Effector memory CD8-positive, alpha-beta T cell (primary cell): ENCODE measurements at regions not wholly inside any gene's neighbourhood (a gene's known extent, or its start where the extent isn't known, plus 50 kb on each side); places are given as distances from the start of the nearest gene placed in this dataset.
"Not testable (repeated sequence)": the region's sequence is repeated elsewhere in the genome, so short reads cannot be mapped to it uniquely, and the experiment has no call there.

ENCODE experiments used
- ATAC-seq: fragments of 150-1000 bp; cut with Tn5 transposase; replicated peaks from 2 replicates; pipeline ENCODE4 v1.10.0; 2021; ENCODE audit warnings: mild to moderate bottlenecking, moderate library complexity
- DNase-seq, 3 experiments: peaks; one replicate each; pipeline ENCODE4 v3.0.0; 2021
- H3K27ac Mint-ChIP-seq, 2 donors: one replicate each; pipeline ENCODE4 v1.8.0; 2022; ENCODE audit warnings: mild to moderate bottlenecking in 2 of 2, mixed read lengths in 2 of 2, moderate library complexity in 2 of 2
- H3K27me3 Mint-ChIP-seq, 2 donors: one replicate each; pipeline ENCODE4 v1.8.0; 2022; ENCODE audit warnings: mixed read lengths in 2 of 2
- H3K36me3 Mint-ChIP-seq: one replicate; pipeline ENCODE4 v1.8.0; 2022; ENCODE audit warnings: mild to moderate bottlenecking, moderate library complexity, mixed read lengths; ENCODE audit not compliant: insufficient read depth
- H3K4me1 Mint-ChIP-seq, 2 donors: one replicate each; pipeline ENCODE4 v1.8.0; 2022; ENCODE audit warnings: low read depth in 2 of 2, mixed read lengths in 2 of 2
- H3K4me3 Mint-ChIP-seq, 2 donors: one replicate each; pipeline ENCODE4 v1.8.0; 2022; ENCODE audit warnings: mild to moderate bottlenecking in 2 of 2, mixed read lengths in 2 of 2, moderate library complexity in 2 of 2
- H3K9me3 Mint-ChIP-seq, 2 donors: one replicate each; pipeline ENCODE4 v1.8.0; 2022; ENCODE audit warnings: mixed read lengths in 2 of 2

DNA sequence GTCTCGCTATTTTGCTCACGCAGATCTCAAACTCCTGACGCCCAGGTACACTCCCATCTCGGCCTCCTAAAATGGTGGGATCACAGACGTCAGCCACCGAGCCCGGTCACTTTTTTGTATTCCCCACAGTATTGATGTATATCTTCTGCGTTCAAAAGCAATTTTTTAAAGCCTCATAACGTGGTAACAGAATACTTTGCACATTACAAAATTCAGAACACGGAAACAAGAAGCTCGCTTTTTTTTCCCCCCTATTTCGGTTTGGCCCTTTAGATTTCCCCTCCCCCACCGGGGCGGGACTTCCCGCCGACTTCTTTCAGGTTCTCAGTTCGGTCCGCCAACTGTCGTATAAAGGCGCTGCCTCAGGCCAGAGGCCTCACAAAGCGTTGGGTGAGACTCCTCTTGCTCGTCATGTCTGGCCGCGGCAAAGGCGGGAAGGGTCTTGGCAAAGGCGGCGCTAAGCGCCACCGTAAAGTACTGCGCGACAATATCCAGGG is 88.4 kb downstream of the OR2B2 start:
- not testable (repeated sequence) for H3K27me3 Mint-ChIP-seq, H3K9me3 Mint-ChIP-seq
- Mint-ChIP-seq H3K4me3 (peak overlapping the region; percentile 89 to 90), H3K36me3 (peaks cover 24% of the 10 kb centered on the region), H3K4me1 (peaks cover 14 to 20% of the 10 kb centered on the region in 2 donors), H3K27ac (peak overlapping the region; percentile 95 to 96)
- ATAC-seq (peak; percentile 63), DNase-seq (peak; percentile 60 to 66 (median 65))

DNA sequence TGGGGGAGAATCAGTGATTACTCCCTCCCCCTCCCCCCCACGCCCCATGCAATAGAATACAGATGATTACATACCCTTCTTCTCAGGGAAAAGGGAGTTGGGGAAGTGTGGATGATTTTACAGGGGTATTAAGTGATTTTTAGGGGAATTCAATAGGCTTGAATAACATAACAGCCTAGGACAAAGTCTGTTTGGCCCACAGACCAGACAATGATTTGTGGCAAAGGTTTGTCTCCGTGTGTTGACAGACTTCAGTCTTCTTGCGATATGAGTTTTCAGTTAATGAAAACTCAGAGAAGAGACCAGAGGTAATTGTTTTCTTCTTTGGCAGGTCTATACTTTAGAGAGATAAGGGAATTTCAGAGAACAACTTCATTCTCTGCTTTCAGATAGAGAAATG is 95.3 kb downstream of the OR2B2 start:
- no peaks in the 10 kb centered on the region for H3K9me3 Mint-ChIP-seq
- DNase-seq: no peak
- H3K4me1 Mint-ChIP-seq: peaks cover 11 to 12% of the 10 kb centered on the region in 2 donors
- no peak for ATAC-seq
- peaks cover 21% of the 10 kb centered on the region for H3K36me3 Mint-ChIP-seq
- no peak overlapping the region for H3K4me3 Mint-ChIP-seq
- no peak overlapping the region for H3K27ac Mint-ChIP-seq
- no peaks in the 10 kb centered on the region for H3K27me3 Mint-ChIP-seq

DNA sequence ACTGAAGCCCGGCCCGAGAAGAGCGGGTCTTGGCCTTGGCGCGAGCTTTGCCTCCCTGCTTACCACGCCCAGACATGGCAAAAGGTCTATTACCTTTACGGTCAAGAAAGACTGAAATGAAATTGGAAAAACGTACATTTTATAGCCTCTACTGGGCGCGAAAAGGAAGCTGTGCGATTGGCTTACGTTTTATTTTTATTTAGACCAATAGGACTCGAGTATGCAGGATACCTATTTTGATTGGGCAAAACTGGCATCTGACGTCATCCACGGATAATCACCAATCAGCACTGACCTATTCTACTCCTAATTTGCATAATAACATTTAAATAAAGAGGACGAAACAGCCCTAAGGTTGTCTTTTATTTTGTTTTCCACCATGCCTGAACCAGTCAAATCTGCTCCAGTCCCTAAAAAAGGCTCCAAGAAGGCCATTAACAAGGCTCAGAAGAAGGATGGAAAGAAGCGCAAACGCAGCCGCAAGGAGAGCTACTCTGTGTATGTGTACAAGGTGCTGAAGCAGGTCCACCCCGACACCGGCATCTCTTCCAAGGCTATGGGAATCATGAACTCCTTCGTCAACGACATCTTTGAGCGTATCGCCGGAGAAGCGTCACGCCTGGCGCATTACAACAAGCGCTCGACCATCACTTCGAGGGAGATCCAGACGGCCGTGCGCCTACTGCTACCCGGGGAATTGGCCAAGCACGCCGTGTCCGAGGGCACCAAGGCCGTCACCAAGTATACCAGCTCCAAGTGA is 97.4 kb downstream of the OR2B2 start:
- peaks cover 24 to 26% of the 10 kb centered on the region in 2 donors for H3K4me1 Mint-ChIP-seq
- peak; percentile 73 to 79 (median 75) for DNase-seq
- H3K9me3 Mint-ChIP-seq: no peaks in the 10 kb centered on the region
- peak overlapping the region; percentile 92 to 96 for H3K27ac Mint-ChIP-seq
- H3K36me3 Mint-ChIP-seq: peaks cover 33% of the 10 kb centered on the region
- ATAC-seq: peak; percentile 75
- H3K27me3 Mint-ChIP-seq: no peaks in the 10 kb centered on the region
- peak overlapping the region; percentile 87 to 88 for H3K4me3 Mint-ChIP-seq

DNA sequence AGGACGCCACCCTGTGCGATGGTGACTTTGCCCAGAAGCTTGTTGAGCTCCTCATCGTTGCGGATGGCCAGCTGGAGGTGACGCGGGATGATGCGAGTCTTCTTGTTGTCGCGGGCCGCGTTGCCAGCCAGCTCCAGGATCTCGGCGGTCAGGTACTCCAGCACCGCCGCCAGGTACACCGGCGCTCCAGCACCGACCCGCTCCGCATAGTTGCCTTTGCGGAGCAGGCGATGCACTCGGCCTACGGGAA is 97.9 kb downstream of the OR2B2 start:
- peaks cover 35% of the 10 kb centered on the region for H3K36me3 Mint-ChIP-seq
- H3K9me3 Mint-ChIP-seq: not testable (repeated sequence)
- peak; percentile 23 for ATAC-seq

DNA sequence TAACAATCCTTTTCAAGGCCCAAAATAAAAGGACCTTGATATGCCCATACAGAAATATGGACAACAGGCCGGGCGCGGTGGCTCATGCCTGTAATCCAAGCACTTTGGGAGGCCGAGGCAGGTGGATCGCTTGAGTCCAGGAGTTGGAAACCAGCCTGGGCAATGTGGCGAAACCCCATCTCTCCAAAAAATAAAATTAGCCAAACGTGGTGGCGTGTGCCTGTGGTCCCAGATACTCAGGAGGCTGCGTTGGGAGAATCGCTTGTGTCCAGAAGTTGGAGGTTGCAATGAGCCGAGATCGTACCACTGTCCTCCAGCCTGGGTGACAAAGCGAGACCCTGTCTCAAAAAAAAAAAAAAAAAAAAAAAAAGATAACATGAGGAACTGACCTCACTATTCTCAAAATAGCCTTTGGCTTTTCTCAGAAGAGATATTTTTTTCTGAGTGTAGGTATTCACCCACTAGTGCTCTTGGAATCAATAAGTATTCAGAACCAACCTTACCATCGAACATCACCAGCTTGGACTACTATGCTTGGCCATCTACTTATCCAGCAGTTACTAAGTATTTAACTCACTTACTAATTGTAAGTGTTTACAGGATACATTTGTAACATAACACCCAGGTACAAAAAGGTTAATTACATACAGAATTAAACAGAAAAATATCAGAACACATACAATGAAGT is 99.2 kb downstream of the OR2B2 start:
- no peak overlapping the region for H3K27ac Mint-ChIP-seq
- ATAC-seq (no peak), DNase-seq (no peak)
- H3K4me1 Mint-ChIP-seq: peaks cover 32% of the 10 kb centered on the region in 2 donors
- H3K36me3 Mint-ChIP-seq: peaks cover 47% of the 10 kb centered on the region
- H3K4me3 Mint-ChIP-seq: no peak overlapping the region
- H3K27me3 Mint-ChIP-seq: no peaks in the 10 kb centered on the region
- H3K9me3 Mint-ChIP-seq: no peaks in the 10 kb centered on the region

More for the DNA sequence above, 97.9 kb downstream of the OR2B2 start:
- Mint-ChIP-seq H3K27ac (peak overlapping the region; percentile 92 to 96), H3K4me1 (peaks cover 26% of the 10 kb centered on the region in 2 donors), H3K4me3 (peak overlapping the region; percentile 87 to 88)
- DNase-seq, H3K27me3 Mint-ChIP-seq: not testable (repeated sequence)

DNA sequence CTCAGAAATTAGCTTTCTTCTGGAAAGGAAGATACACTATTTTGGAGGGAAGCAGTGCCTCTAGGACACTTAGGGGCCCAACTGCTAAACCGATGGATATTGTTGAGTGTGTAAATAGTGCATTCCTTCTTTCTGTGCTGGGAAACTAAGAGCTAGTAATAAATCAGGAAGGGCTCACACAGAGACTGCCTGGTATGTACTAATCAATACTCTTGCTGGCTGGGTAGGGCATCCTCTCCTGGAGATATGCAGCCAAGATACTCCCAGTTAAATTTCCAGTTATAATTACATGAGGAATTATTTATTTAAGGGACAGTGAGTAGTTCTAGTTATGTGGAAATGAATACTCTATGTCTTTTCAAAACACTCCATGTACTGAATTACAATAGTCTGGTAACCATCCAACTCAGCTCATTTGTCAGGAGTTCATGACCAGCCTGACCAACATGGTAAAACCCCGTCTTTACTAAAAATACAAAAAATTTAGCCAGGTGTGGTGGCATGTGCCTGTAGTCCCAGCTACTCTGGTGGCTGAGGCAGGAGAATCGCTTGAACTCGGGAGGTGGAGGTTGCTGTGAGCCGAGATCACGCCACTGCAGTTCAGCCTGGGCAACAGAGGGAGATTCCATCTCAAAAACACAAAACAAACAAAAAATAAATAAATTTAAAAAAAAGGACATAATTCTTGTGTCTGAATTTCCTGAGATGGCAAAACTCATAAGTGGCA is 100.0 kb downstream of the OR2B2 start:
- peaks cover 54% of the 10 kb centered on the region for H3K36me3 Mint-ChIP-seq

DNA sequence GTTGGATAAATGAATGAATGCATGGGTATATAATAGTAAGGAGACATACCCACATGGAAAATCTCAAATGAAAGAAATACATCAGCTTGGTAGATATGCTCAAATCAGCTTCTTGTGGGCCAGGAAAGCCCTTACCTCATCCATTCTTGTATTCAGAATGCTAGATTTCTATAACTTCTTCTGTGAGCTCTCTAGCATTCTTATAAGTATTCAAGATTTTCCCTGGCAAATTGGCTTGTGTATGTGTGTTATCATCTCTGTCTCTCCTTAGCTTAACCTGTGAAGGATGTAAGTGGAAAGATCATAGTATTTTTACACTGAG is 100.8 kb downstream of the OR2B2 start:
- Mint-ChIP-seq H3K27me3 (no peaks in the 10 kb centered on the region), H3K27ac (peak overlapping the region in 1 of 2 donors; percentile 98), H3K4me1 (peaks cover 44 to 47% of the 10 kb centered on the region in 2 donors), H3K4me3 (peak overlapping the region; percentile 88 to 90), H3K9me3 (no peaks in the 10 kb centered on the region), H3K36me3 (peaks cover 62% of the 10 kb centered on the region)
- DNase-seq (no peak), ATAC-seq (no peak)

More for the DNA sequence above, 100.0 kb downstream of the OR2B2 start:
- ATAC-seq (no peak), DNase-seq (no peak)
- Mint-ChIP-seq H3K27me3 (no peaks in the 10 kb centered on the region), H3K4me3 (no peak overlapping the region), H3K9me3 (no peaks in the 10 kb centered on the region), H3K4me1 (peaks cover 38 to 39% of the 10 kb centered on the region in 2 donors), H3K27ac (no peak overlapping the region)

DNA sequence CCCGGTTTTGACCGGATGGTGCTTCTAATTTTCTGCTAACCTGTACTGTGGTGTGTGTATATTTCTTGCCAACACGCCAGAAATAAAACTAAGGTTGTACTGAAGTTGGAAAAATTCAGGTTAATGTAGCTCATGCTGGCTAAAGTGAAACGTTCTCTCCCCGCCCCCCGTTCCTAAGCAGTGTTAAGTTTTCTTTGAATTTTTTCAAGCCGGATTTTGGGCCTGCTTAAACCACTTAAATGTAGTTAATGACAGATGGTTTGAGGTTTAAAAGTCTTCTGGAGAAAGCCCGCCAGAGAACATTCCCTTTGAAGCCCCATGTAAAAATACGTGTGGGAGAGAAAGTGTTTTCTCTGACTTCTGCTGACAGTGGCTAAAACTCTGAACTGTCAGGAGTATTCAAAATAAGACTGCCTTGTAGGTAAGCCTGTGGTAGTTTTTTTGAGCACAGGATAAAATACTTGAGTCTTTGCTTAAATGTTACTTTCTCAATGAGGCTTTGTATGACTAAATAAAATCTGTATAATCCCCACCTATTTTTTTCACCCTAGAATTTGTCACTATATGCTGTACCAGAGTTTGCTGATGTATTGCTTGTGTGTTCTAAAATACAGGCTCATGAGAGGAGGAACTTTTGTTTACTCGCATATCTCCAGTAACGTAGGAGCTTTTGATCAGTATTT is 101.3 kb downstream of the OR2B2 start:
- Mint-ChIP-seq H3K36me3 (peaks cover 62% of the 10 kb centered on the region), H3K27ac (peak overlapping the region; percentile 98), H3K4me3 (peak overlapping the region; percentile 88 to 90), H3K9me3 (no peaks in the 10 kb centered on the region), H3K27me3 (no peaks in the 10 kb centered on the region), H3K4me1 (peaks cover 44 to 48% of the 10 kb centered on the region in 2 donors)
- ATAC-seq (no peak), DNase-seq (no peak)

DNA sequence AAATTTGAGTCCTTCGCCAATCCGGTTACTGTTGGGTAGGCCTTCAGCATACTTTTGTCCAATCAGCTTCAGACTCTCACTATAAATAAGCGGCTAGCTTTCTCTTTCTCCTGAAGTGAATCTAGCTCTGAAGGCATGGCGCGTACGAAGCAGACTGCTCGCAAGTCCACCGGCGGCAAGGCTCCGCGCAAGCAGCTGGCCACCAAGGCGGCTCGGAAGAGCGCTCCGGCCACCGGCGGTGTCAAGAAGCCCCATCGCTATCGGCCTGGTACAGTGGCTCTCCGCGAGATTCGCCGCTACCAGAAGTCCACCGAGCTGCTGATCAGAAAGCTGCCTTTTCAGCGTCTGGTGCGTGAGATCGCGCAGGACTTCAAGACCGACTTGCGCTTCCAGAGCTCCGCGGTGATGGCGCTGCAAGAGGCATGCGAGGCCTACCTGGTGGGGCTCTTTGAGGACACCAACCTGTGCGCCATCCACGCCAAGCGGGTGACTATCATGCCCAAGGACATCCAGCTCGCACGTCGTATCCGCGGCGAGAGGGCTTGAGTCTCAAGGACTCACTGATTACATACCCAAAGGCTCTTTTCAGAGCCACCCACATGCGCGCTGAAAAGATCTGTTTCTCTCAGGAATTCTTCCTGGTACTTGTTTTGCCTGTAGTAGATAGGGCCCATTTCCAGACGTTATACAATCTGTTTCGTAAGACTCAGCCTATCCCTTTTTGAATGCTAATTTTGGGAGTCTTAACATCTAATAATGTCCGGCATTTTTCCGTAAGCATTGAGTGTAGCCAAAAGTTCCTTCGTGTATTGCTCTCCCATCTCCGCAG is 102.0 kb downstream of the OR2B2 start:
- no peaks in the 10 kb centered on the region for H3K9me3 Mint-ChIP-seq
- DNase-seq (peak; percentile 68 to 82 (median 68)), ATAC-seq (peak; percentile 60)
- no peaks in the 10 kb centered on the region for H3K27me3 Mint-ChIP-seq
- H3K4me1 Mint-ChIP-seq: peaks cover 42 to 44% of the 10 kb centered on the region in 2 donors
- peak overlapping the region; percentile 98 for H3K27ac Mint-ChIP-seq
- H3K36me3 Mint-ChIP-seq: peaks cover 56% of the 10 kb centered on the region
- peak overlapping the region; percentile 88 to 90 for H3K4me3 Mint-ChIP-seq

DNA sequence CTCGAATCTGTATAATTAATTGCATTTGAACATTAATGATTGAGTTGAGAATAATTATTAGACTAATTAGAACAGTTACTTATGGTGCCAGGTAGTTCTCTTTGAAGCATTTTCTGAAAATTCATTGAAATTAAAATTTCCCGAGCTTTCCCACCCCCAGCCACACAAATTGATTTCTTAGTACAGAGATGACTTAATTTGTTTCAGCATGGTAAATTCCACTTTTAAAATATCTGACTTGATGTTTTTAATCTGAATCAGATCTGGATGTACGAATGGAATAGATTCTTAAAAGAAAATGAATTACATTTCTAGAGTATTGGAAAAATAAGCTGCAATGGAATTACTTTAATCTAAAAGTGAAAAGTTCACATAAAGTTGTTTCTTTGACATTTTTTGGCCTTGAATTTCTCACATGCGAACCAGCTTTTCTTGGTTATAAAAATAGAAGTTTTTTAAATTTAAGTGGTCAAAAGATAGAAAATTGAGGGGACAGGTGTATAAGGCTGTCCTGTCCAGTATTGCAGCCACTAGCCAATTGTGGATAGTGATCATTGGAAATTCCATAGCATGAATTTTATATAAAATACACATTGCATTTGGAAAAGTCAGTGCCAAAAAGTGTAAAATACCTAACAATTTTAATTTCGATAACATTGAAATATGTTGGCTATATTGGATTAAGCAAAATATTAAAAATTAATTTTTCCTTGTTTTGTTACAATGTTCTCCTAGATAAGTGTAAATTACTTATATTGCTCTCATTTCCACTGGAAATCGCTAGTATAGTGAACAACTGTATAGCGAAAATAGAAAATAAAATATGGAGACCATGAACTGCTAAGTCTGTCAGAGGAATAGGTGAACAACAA is 102.9 kb downstream of the OR2B2 start:
- Mint-ChIP-seq H3K27ac (peak overlapping the region; percentile 98), H3K36me3 (peaks cover 48% of the 10 kb centered on the region), H3K27me3 (no peaks in the 10 kb centered on the region), H3K4me3 (peak overlapping the region; percentile 95 to 97), H3K9me3 (no peaks in the 10 kb centered on the region), H3K4me1 (peaks cover 34 to 38% of the 10 kb centered on the region in 2 donors)
- ATAC-seq: no peak
- DNase-seq: no peak

DNA sequence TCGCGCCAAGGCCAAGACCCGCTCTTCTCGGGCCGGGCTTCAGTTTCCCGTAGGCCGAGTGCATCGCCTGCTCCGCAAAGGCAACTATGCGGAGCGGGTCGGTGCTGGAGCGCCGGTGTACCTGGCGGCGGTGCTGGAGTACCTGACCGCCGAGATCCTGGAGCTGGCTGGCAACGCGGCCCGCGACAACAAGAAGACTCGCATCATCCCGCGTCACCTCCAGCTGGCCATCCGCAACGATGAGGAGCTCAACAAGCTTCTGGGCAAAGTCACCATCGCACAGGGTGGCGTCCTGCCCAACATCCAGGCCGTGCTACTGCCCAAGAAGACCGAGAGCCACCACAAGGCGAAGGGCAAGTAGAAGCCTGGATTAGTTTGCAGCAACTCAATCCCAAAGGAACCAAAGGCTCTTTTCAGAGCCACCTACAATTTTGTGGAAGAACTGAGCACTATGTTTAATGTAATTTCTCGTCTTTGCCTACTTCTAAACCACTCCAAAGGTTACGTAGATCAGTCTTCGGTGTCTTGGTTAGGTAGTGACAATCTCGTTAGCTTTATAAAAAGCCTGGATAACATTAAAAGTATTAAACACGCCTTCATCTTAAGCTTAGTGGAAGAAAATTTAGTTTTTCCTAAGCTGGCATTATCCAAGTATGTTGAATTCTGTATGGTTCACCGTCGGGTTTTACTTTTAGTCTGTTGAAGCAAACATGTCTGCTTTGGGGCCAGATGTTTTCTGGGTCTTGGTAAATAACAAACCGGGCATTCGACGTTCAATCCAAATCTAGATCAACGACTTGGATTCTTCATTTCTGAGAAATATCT is 103.7 kb downstream of the OR2B2 start:
- not testable (repeated sequence) for ATAC-seq, H3K9me3 Mint-ChIP-seq, H3K27me3 Mint-ChIP-seq
- peaks cover 32 to 38% of the 10 kb centered on the region in 2 donors for H3K4me1 Mint-ChIP-seq
- peak overlapping the region; percentile 95 to 97 for H3K4me3 Mint-ChIP-seq
- H3K36me3 Mint-ChIP-seq: peaks cover 42% of the 10 kb centered on the region
- peak overlapping the region; percentile 98 for H3K27ac Mint-ChIP-seq
- peak in 1 of 3 experiments; percentile 13 for DNase-seq
